Ascending aorta (tissue), 2 donors: ENCODE measurements at regions not wholly inside any gene's neighbourhood (a gene's known extent, or its start where the extent isn't known, plus 50 kb on each side); places are given as distances from the start of the nearest gene placed in this dataset.
"Not testable (repeated sequence)": the region's sequence is repeated elsewhere in the genome, so short reads cannot be mapped to it uniquely, and the experiment has no call there.

Experiments used
- DNase-seq, 2 donors: peaks; one replicate each; pipeline ENCODE4 v3.0.0-alpha.2; 2019; ENCODE audit warnings: low spot score in 2 of 2
- H3K27ac ChIP-seq, 2 donors: fragments of 200-600 bp; sonication (generic); one replicate each; pipeline ENCODE4 v1.5.1; 2016 to 2017; ENCODE audit warnings: mild to moderate bottlenecking in 1 of 2
- H3K27me3 ChIP-seq: fragments of 200-600 bp; sonication (generic); one replicate; pipeline ENCODE4 v1.5.1; 2017
- H3K36me3 ChIP-seq, 2 donors: fragments of 200-600 bp; sonication (generic); one replicate each; pipeline ENCODE4 v1.5.1; 2016
- H3K4me1 ChIP-seq, 2 donors: fragments of 200-600 bp; sonication (generic); one replicate each; pipeline ENCODE4 v1.5.1; 2016 to 2017; ENCODE audit warnings: mild to moderate bottlenecking in 1 of 2
- H3K4me3 ChIP-seq, 2 donors: fragments of 200-600 bp; sonication (generic); one replicate each; pipeline ENCODE4 v1.5.1; 2016 to 2017; ENCODE audit warnings: mild to moderate bottlenecking in 1 of 2
- H3K9me3 ChIP-seq, 2 donors: fragments of 200-600 bp; sonication (generic); one replicate each; pipeline ENCODE4 v1.5.1; 2016
- intact Hi-C: fragments of 100-400 bp; cut with DNase I; formaldehyde crosslinking; loops from one replicate; pipeline ENCODE4 v1.15.1; 2023
- TF ChIP-seq, protein P1 (sequence below), 3 experiments: fragments of 200-600 bp in 2 of 3; fragments of 450-650 bp in 1 of 3; sonication (generic) in 2 of 3; IDR thresholded peaks; one replicate each; pipeline ENCODE4 v1.5.1; 2016 to 2019; ENCODE audit warnings: antibody characterized with exemption in 3 of 3, mild to moderate bottlenecking in 1 of 3, moderate library complexity in 1 of 3

DNA sequence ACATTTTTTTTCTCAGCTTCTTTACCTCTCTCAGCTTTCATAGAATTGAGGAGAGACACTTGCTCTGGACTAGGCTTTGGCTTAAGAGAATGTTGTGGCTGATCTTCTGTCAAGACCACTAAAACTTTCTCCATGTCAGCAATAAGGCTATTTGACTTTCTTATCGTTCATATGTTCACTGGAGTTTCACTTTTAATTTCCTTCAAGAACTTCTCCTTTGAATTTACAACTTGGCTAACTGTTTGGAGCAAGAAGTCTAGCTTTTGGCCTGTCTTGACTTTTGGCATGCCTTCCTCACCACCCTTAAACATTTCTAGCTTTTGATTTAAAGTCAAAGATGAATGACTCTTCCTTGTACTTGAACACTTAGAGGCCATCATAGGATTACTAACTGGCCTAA, 104.4 kb upstream of the SLC39A10 start:
- intact Hi-C loops = no loop called here
- TF ChIP-seq, protein P1, sequence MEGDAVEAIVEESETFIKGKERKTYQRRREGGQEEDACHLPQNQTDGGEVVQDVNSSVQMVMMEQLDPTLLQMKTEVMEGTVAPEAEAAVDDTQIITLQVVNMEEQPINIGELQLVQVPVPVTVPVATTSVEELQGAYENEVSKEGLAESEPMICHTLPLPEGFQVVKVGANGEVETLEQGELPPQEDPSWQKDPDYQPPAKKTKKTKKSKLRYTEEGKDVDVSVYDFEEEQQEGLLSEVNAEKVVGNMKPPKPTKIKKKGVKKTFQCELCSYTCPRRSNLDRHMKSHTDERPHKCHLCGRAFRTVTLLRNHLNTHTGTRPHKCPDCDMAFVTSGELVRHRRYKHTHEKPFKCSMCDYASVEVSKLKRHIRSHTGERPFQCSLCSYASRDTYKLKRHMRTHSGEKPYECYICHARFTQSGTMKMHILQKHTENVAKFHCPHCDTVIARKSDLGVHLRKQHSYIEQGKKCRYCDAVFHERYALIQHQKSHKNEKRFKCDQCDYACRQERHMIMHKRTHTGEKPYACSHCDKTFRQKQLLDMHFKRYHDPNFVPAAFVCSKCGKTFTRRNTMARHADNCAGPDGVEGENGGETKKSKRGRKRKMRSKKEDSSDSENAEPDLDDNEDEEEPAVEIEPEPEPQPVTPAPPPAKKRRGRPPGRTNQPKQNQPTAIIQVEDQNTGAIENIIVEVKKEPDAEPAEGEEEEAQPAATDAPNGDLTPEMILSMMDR (IDR thresholded peaks at IDR 0.05) = no peak
- no peak overlapping the region for H3K4me3 ChIP-seq
- peaks cover 0 to 4% of the 10 kb centered on the region in 2 donors for H3K9me3 ChIP-seq
- no peak overlapping the region for H3K27ac ChIP-seq
- no peaks in the 10 kb centered on the region for H3K36me3 ChIP-seq
- DNase-seq = no peak
- H3K4me1 ChIP-seq = no peaks in the 10 kb centered on the region
- H3K27me3 ChIP-seq = no peaks in the 10 kb centered on the region

DNA sequence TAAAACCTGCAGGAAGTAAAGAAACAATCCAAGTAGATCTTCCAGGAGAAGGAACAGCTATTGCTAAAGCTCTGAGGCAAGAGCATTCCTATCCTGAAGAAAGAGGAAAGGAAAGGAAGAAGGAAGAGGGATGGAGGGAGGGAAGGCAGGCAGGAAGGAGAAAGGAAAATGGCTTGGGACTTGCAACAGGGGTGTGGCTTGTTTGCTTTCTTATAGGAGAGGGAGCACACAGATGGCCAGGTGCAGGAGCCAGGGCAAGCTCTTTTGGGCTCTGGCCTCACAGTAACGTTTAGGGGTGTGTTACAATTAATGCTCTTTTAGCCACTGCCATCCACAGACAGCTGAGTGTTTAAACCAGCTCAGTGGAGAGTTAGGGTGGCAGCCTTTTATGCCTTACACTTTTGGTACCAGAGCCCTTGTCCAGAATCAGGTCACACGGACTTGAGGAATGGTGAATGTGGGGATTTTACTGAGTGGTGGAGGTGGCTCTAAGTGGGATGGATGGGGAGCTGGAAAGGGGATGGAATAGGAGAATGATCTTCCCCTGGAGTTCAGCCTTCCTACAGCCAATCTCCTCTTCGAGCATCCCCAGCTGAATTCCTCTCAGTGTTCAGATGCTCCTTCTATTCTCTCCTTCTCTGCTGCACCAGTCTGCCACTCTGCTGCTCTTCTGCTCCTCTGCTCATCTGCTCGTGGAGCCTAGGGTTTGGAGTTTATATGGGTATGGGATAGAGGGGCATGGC, 108.7 kb upstream of the SLC39A10 start:
- intact Hi-C loops = no loop called here

DNA sequence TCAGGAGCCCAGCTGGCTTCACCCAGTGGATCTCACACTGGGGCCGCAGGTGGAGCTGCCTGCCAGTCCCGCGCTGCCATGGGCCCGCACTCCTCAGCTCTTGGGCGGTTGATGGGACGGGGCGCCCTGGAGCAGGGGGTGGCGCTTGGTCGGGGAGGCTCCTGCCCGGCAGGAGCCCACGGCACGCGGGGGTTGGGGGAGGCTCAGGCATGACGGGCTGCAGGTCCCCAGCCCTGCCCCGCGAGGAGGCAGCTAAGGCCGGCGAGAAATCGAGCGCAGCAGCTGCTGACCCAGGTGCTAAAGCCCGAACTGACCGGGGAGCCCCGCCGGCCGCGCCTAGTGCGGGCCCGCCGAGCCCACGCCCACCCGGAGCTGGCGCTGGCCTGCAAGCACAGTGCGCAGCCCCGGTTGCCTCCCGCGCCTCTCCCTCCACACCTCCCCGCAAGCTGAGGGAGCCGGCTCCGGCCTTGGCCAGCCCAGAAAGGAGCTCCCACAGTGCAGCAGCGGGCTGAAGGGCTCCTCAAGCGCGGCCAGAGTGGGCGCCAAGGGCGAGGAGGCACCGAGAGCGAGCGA, 109.7 kb upstream of the SLC39A10 start:
- H3K4me1 ChIP-seq, H3K9me3 ChIP-seq, DNase-seq, H3K27ac ChIP-seq, H3K4me3 ChIP-seq, H3K36me3 ChIP-seq, intact Hi-C loops, H3K27me3 ChIP-seq: not testable (repeated sequence)

More for the DNA sequence above, 108.7 kb upstream of the SLC39A10 start:
- TF ChIP-seq, protein P1 (IDR thresholded peaks at IDR 0.05) = no peak
- Histone ChIP-seq H3K4me1 (no peaks in the 10 kb centered on the region), H3K27me3 (no peaks in the 10 kb centered on the region), H3K9me3 (peaks cover 0 to 4% of the 10 kb centered on the region in 2 donors), H3K36me3 (no peaks in the 10 kb centered on the region), H3K27ac (no peak overlapping the region), H3K4me3 (no peak overlapping the region)
- DNase-seq = no peak

DNA sequence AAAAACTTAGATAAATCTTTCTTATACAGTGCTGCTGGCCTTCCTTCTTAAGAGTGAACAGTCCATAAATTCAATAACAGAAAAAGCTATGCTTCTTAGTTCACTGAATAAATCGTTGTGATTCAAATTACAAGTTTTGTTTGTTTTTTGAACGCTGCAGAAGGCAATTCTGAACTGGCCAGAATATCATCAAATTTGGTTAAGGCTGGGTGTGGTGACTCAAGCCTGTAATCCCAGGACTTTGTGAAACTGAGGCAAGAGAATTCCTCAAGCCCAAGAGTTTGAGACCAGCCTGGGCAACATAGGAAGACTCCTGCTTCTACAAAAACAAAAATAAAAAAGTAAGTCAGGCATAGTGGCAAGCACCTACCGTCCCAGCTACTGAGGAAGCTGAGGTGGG, 111.2 kb upstream of the SLC39A10 start:
- H3K27me3 ChIP-seq = no peaks in the 10 kb centered on the region
- intact Hi-C loops = no loop called here
- TF ChIP-seq, protein P1 (IDR thresholded peaks at IDR 0.05) = no peak
- H3K9me3 ChIP-seq = peaks cover 0 to 4% of the 10 kb centered on the region in 2 donors
- no peaks in the 10 kb centered on the region for H3K36me3 ChIP-seq
- DNase-seq = no peak
- no peaks in the 10 kb centered on the region for H3K4me1 ChIP-seq
- H3K27ac ChIP-seq = no peak overlapping the region
- no peak overlapping the region for H3K4me3 ChIP-seq

DNA sequence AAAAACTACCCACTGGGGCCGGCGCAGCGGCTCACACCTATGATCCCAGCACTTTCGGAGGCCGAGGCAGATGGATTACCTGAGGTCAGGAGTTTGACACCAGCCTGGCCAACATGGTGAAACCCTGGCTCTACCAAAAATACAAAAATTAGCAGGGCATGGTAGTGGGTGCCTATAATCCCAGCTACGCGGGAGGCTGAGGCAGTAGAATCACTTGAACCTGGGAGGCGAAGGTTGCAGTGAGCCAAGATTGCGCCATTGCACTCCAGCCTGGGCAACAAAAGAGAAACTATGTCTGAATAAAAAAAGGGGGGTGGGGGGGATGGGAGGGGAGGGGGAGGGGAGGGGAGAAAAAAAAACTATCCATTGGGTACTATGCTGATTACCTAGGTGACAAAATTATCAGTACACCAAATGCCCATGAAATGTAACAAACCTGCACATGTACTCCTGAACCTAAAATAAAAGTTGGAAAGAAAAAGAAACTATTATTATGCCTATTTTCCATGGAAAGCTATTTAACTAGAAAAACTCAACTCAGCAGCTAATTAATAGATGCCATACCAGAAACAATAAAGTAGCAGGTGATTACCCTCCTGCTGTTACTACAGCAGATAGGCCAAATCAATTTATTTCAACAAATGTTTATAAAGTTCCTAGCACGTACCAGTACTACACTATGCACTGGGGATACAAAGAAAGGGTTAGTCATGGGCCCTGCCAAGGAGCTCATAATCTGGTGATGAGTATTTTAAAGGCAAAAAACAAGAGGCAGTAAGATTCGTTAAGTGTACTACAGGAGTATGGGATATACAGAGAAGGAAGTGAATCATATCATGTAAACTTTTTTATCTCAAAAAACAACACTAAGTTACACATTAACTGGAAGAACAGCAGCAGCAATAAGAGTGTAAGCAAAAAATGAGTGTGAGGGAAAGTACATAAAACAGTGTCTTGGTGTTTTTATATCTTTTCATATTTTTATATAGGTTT, 112.8 kb upstream of the SLC39A10 start:
- H3K9me3 ChIP-seq = peaks cover 0 to 4% of the 10 kb centered on the region in 2 donors
- no peak for DNase-seq
- H3K36me3 ChIP-seq = no peaks in the 10 kb centered on the region
- TF ChIP-seq, protein P1 (IDR thresholded peaks at IDR 0.05) = no peak
- H3K4me3 ChIP-seq = no peak overlapping the region
- no peak overlapping the region for H3K27ac ChIP-seq
- H3K4me1 ChIP-seq = no peaks in the 10 kb centered on the region
- H3K27me3 ChIP-seq = no peaks in the 10 kb centered on the region
- intact Hi-C loops = no loop called here
